HG03460 (cell line): ENCODE measurements at regions not wholly inside any gene's neighbourhood (a gene's known extent, or its start where the extent isn't known, plus 50 kb on each side); places are given as distances from the start of the nearest gene placed in this dataset.
"Not testable (repeated sequence)": the region's sequence is repeated elsewhere in the genome, so short reads cannot be mapped to it uniquely, and the experiment has no call there.

Experiments
- ATAC-seq: cut with Tn5 transposase; IDR thresholded peaks from one replicate; pipeline ENCODE4 v1.9.1; 2021; ENCODE audit not compliant: unreplicated experiment

GRCh38 chr5:110812639-110813038, 73.8 kb downstream of the SLC25A46 start:
- ATAC-seq: no peak

GRCh38 chr5:110815916-110816605, 77.3 kb downstream of the SLC25A46 start:
- ATAC-seq: no peak

DNA sequence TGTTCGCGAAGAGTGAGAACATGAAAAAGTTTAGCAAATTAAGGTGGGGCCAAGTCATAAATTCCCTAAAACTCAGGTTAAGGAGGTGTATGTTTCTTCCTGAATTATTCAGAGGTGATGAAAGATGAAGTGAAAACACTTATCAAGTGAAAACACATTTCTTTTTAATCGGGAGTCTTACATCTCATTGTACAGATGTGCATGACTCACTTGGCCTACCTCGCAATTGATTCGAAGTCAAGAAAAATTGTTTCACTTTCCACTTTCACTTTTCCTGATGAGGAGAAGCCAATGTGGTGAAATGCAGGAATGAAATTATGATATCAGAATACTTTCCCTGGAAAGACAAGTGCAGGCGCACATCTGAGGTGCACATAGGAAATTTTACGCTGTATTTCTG, 78.7 kb downstream of the SLC25A46 start:
- ATAC-seq: no peak

- ATAC-seq: no peak
Observed at GRCh38 chr5:110823571-110823970, 84.8 kb downstream of the SLC25A46 start.

- no peak for ATAC-seq
Observed at GRCh38 chr5:110824936-110825441, 86.2 kb downstream of the SLC25A46 start.

GRCh38 chr5:110832683-110833082, 93.9 kb downstream of the SLC25A46 start:
- no peak for ATAC-seq

DNA sequence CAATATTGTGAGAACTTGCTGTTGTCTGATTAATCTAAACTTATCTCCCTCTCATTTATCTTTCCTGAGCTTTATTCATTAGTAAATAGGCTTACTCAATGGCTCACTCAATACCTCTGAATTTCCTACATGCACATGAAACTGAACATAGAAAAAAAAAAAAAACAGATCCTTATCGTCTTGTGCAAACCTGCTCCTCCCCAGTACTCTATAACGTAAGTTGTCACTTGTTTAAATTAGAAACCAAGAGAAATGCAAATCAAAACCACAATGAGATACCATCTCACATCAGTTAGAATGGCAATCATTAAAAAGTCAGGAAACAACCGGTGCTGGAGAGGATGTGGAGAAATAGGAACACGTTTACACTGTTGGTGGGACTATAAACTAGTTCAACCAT, 96.1 kb downstream of the SLC25A46 start:
- ATAC-seq: not testable (repeated sequence)

DNA sequence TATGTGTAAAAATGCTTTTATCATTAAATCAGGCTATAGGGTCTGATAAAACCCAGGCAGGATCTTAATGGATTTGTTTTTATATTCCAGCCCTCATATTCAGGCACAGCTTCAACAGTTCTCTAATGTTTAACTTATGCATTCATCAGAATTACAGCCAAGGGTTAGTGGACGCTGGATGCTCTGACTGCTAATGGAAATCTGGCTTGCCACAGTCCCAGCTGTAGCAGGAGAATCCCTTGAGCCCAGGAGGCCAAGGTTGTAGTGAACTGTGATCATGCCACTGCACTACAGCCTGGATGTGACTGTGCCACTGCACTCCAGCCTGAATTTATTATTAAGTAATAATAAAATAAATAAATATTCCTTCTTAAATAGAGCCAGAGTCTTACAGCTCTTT, 98.0 kb downstream of the SLC25A46 start:
- ATAC-seq: no peak

DNA sequence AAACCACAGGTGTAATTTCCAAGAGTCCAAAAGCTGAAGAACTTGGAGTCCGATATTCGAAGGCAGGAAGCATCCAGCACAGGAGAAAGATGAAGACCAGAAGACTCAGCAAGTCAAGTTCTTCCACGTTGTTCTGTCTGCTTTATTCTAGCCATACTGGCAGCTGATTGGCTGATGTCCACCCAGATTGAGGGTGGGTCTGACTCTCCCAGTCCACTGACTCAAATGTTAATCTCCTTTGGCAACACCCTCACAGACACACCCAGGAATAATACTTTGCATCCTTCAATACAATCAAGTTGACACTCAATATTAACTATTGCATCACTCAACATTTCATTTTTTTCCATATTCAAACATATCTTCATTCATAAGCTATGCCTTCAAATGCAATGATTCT, 99.5 kb downstream of the SLC25A46 start:
- ATAC-seq: not testable (repeated sequence)

DNA sequence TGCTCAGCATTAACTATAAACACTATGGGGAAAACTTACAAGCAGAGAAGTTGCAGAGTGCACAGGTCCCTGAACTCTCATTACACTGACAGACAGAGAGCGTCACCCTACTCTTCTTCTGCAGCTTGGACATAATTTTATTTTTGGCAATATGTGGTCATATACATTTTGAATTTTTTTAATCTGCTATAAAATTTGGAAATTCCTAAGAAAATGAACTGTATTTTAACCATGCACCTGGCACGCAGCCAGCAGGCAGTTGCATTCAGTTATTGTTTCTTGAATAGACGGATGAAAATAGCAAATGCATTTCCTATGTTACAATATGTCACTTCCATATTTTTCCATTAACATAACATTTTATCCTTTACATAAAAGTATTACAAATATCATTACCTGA, 100.2 kb downstream of the SLC25A46 start:
- ATAC-seq: no peak

GRCh38 chr5:110840347-110840960, 101.6 kb downstream of the SLC25A46 start:
- ATAC-seq: no peak

DNA sequence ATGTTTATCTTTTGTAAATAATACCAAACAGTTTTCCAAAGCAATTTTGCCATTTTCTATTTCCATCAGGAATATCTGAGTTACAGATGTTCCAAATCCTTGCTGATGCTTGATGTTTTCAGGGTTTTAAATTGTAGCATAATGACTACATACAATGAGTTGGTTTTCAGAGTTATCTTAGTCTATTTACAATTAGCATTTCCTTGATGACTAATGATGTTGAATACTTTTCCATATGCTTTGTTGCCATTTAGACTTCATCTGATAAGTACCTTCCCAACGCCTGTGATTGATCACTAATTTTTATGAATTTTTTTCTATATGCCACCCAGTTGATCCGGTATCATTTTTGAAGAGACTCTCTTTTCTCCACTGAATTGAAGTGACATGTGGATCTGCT, 102.3 kb downstream of the SLC25A46 start:
- no peak for ATAC-seq

GRCh38 chr5:110842948-110843347, 104.1 kb downstream of the SLC25A46 start:
- no peak for ATAC-seq

GRCh38 chr5:110844251-110844650, 105.4 kb downstream of the SLC25A46 start:
- no peak for ATAC-seq

DNA sequence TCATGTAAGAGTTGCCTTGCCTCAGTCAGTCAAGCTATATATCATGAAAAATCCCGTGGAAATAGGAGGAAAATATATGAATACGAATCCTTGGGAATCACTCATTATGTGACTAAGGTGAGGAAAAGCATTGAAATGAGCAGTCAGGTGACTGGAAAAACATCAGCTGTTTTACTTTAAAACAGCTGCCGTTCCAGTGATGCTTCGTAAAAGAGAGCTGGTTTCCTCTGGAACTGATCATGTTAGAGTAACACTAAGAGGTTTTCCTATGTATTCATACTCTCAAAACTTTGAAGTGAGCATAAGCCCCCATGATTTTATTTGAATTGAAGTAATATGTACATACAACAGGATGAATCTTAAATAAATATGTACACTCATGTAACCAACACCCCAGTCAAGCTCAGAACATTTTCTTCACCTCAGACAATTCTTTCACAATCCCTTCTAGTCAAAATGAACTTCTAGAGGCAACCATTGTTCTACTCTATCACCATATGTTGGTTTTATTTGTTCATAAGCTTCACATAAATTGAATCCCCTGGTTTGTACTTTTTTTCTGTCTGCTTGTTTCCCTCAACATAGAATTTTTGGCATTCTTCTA, 107.7 kb downstream of the SLC25A46 start:
- no peak for ATAC-seq

DNA sequence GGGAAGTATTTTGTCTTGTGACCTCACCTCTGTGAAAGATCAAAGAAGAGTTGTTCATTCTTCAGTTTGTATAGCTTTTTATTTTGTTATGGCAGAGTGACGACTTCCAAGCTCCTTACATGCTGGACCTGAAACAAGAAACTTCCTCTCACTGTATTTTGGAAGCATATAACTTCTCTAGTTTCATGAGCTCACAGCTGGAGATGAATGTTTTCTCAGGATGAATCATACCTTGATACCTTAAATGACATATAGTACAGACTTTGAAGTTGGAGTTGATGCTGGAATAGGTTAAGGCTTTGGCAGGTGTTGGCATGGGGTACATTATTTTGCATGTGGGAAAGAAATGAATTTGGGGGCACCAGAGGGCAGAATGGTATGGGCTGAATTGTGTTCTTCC, 112.5 kb downstream of the SLC25A46 start:
- ATAC-seq: no peak

GRCh38 chr5:110852053-110852452, 113.2 kb downstream of the SLC25A46 start:
- ATAC-seq: peak; percentile 96

DNA sequence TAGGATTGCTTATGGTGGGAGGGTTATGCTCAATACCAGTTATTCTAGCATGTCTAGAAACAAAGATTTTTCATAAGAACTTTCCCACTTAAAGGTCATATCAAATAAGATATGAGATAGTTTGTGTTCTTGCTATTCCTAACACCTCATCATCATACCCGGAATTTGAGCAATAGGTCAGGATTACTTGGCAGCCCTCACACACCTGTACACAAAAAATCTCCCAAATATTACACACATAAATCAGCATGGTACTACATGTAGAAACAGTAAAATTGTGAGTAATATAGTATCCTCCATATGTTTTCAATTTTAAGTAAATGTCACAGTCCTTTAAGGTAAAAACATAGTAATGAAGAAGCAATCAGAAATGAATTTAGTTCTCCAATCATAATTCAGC, 113.7 kb downstream of the SLC25A46 start:
- ATAC-seq: no peak

GRCh38 chr5:110853267-110853666, 114.5 kb downstream of the SLC25A46 start:
- no peak for ATAC-seq

GRCh38 chr5:110854200-110854599, 115.4 kb downstream of the SLC25A46 start:
- no peak for ATAC-seq

- no peak for ATAC-seq
Observed at GRCh38 chr5:110855961-110856360, 117.2 kb downstream of the SLC25A46 start.

DNA sequence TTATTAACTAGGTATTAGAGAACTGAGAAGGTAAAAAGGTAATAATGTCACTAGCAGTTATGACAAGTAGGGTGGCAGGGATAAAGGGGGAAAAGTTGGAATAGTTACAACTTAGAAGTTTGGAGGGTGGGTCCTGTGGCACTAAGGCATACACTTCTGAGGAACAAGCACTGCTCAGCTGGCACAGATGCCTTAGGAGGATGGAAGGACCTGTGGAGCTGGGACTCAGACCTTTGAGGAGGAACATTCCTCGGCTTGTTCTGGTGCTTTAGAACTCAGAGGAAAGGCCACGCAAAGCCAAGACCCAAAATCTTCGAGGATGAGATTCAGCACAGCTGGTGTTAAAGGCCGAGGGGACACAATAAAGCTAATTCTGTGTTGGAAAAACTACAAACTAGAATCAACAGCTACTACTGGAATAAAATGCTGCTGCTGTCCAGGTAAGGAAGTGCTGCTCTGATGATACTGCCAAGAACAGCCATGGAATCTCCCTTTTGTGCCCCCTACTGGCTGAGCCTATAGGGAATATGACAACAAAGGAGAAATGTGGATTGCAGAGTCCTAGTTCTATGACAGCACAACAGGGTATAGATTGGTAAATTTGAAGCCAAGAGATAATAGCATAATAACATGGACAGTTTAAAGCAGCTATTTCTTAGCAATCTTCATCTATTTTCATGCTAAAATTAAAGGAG, 126.7 kb downstream of the SLC25A46 start:
- peak; percentile 65 for ATAC-seq
